GM23248 (cell line): ENCODE measurements at regions not wholly inside any gene's neighbourhood (a gene's known extent, or its start where the extent isn't known, plus 50 kb on each side); places are given as distances from the start of the nearest gene placed in this dataset.

Experiments used
- DNase-seq: peaks from one replicate; pipeline ENCODE4 v3.0.0-alpha.2; 2015
- H2AFZ ChIP-seq: fragments of 200-600 bp; sonication (generic); 2 replicates; pipeline ENCODE4 v1.6.1; 2016; ENCODE audit warnings: antibody characterized with exemption
- H3F3A ChIP-seq: fragments of 200-600 bp; sonication (generic); 2 replicates; pipeline ENCODE4 v1.6.1; 2016; ENCODE audit warnings: mild to moderate bottlenecking, antibody characterized with exemption, mixed run types; ENCODE audit not compliant: insufficient read depth
- H3K27ac ChIP-seq: fragments of 200-600 bp; sonication (generic); 2 replicates; pipeline ENCODE4 v1.5.1; 2016; ENCODE audit warnings: mild to moderate bottlenecking
- H3K27me3 ChIP-seq: fragments of 200-600 bp; sonication (generic); replicated peaks from 2 replicates; pipeline ENCODE4 v1.6.1; 2016; ENCODE audit warnings: mild to moderate bottlenecking; ENCODE audit not compliant: insufficient read depth
- H3K36me3 ChIP-seq: fragments of 200-600 bp; sonication (generic); 2 replicates; pipeline ENCODE4 v1.6.1; 2016; ENCODE audit warnings: low read depth, mild to moderate bottlenecking
- H3K4me1 ChIP-seq: fragments of 200-600 bp; sonication (generic); 2 replicates; pipeline ENCODE4 v1.6.1; 2016; ENCODE audit warnings: mild to moderate bottlenecking; ENCODE audit not compliant: insufficient read depth
- H3K4me2 ChIP-seq: fragments of 200-600 bp; sonication (generic); one replicate; pipeline ENCODE4 v1.6.1; 2016; ENCODE audit warnings: mild to moderate bottlenecking; ENCODE audit not compliant: unreplicated experiment
- H3K4me3 ChIP-seq: fragments of 200-600 bp; sonication (generic); 2 replicates; pipeline ENCODE4 v1.5.1; 2016; ENCODE audit warnings: mild to moderate bottlenecking
- H3K79me2 ChIP-seq: fragments of 200-600 bp; sonication (generic); 2 replicates; pipeline ENCODE4 v1.6.1; 2016; ENCODE audit warnings: mild to moderate bottlenecking; ENCODE audit not compliant: insufficient read depth
- H3K9ac ChIP-seq: fragments of 200-600 bp; sonication (generic); 2 replicates; pipeline ENCODE4 v1.6.1; 2016; ENCODE audit warnings: mild to moderate bottlenecking
- H3K9me2 ChIP-seq: fragments of 200-600 bp; sonication (generic); 2 replicates; pipeline ENCODE4 v1.6.1; 2016; ENCODE audit warnings: mixed run types, mild to moderate bottlenecking, moderate library complexity; ENCODE audit not compliant: insufficient read depth
- H3K9me3 ChIP-seq: fragments of 200-600 bp; sonication (generic); one replicate; pipeline ENCODE4 v1.6.1; 2017; ENCODE audit warnings: low read depth
- H4K20me1 ChIP-seq: fragments of 200-600 bp; sonication (generic); 2 replicates; pipeline ENCODE4 v1.6.0; 2016; ENCODE audit not compliant: insufficient read depth
- EZH2 ChIP-seq: fragments of 200-600 bp; sonication (generic); IDR thresholded peaks from 2 replicates; pipeline ENCODE4 v1.6.1; 2018; ENCODE audit warnings: antibody characterized with exemption, mild to moderate bottlenecking; ENCODE audit not compliant: insufficient read depth, poor library complexity, severe bottlenecking
- EZH2phosphoT487 ChIP-seq: fragments of 200-600 bp; sonication (generic); IDR thresholded peaks from 2 replicates; pipeline ENCODE4 v1.6.1; 2018; ENCODE audit warnings: antibody characterized with exemption, moderate library complexity, mild to moderate bottlenecking, low read depth; ENCODE audit not compliant: insufficient read depth
- WGBS, 2 experiments: methylation state at CpG; one replicate each; pipeline ENCODE4 v1.1.6; 2015 to 2017; ENCODE audit warnings: low lambda C conversion rate in 2 of 2, low coverage in 1 of 2; ENCODE audit errors: missing lambda C conversion rate in 2 of 2; 5-methylcytosine and 5-hydroxymethylcytosine counted together
- in situ Hi-C: fragments of 300-500 bp; cut with MboI; formaldehyde crosslinking; loops from 2 replicates; pipeline ENCODE4 v1.15.0; 2020

GRCh38 chr1:234986750-234987414 lies 141.8 kb downstream of the TOMM20 start:
- WGBS, 2 experiments, result 53 to 58% methylated on average over 9 of the region's 9 CpGs
- Histone ChIP-seq H3K27ac (peak overlapping the region; percentile 90), H3K9me2 (no peaks in the 10 kb centered on the region), H3K27me3 (no peaks in the 10 kb centered on the region), H3F3A (peaks cover 51% of the 10 kb centered on the region), H2AFZ (peak overlapping the region; percentile 67), H3K4me1 (peaks cover 57% of the 10 kb centered on the region), H3K36me3 (no peaks in the 10 kb centered on the region), H3K4me3 (no peak overlapping the region), H3K4me2 (peak overlapping the region; percentile 39), H3K79me2 (no peaks in the 10 kb centered on the region), H3K9ac (peak overlapping the region; percentile 74), H4K20me1 (no peaks in the 10 kb centered on the region), H3K9me3 (no peaks in the 10 kb centered on the region)
- TF ChIP-seq EZH2phosphoT487 (no peak), EZH2 (no peak)
- DNase-seq, result no peak
- in situ Hi-C loops, result loop anchor here (10.0 kb wide), 2 partner anchors 262 to 372 kb away; partner anchors contain the start of gene IRF2BP2

- in situ Hi-C loops, result loop anchor here (10.0 kb wide), 2 partner anchors 261 to 371 kb away; partner anchors contain the start of gene IRF2BP2
- Histone ChIP-seq H3K4me1 (peaks cover 66% of the 10 kb centered on the region), H2AFZ (no peak overlapping the region), H3K36me3 (no peaks in the 10 kb centered on the region), H3K27me3 (no peaks in the 10 kb centered on the region), H3K79me2 (no peaks in the 10 kb centered on the region), H3K27ac (peak overlapping the region; percentile 93; the same call in 1 of the 2 replicates), H3K9me2 (no peaks in the 10 kb centered on the region), H3K4me2 (peak overlapping the region; percentile 3), H3K4me3 (no peak overlapping the region), H3F3A (peaks cover 60% of the 10 kb centered on the region), H3K9ac (0 out of 2 replicates have a peak overlapping the region, but pooled peaks have one; percentile 63), H4K20me1 (no peaks in the 10 kb centered on the region), H3K9me3 (no peaks in the 10 kb centered on the region)
- 95 to 97% methylated on average over 10 of the region's 10 CpGs for WGBS, 2 experiments
- DNase-seq, result no peak
- TF ChIP-seq EZH2, result no peak
- TF ChIP-seq EZH2phosphoT487, result no peak
Observed at GRCh38 chr1:234985516-234986294, 142.9 kb downstream of the TOMM20 start.

- Histone ChIP-seq H3K9ac (peak overlapping the region; percentile 63), H3F3A (peaks cover 66% of the 10 kb centered on the region), H4K20me1 (no peaks in the 10 kb centered on the region), H3K27me3 (no peaks in the 10 kb centered on the region), H3K4me2 (peak overlapping the region; percentile 3), H3K27ac (peak overlapping the region; percentile 93), H3K36me3 (no peaks in the 10 kb centered on the region), H3K4me3 (no peak overlapping the region), H3K9me2 (no peaks in the 10 kb centered on the region), H3K79me2 (no peaks in the 10 kb centered on the region), H3K4me1 (peaks cover 72% of the 10 kb centered on the region), H3K9me3 (no peaks in the 10 kb centered on the region), H2AFZ (no peak overlapping the region)
- no peak for DNase-seq
- in situ Hi-C loops, result loop anchor here (10.0 kb wide), 2 partner anchors 260 to 370 kb away; partner anchors contain the start of gene IRF2BP2
- 86 to 91% methylated on average over 7 of the region's 7 CpGs for WGBS, 2 experiments
- TF ChIP-seq EZH2, result no peak
- no peak for TF ChIP-seq EZH2phosphoT487
Observed at GRCh38 chr1:234985007-234985370, 143.6 kb downstream of the TOMM20 start.

- Histone ChIP-seq H3K27ac (peak overlapping the region; percentile 93), H3K27me3 (no peaks in the 10 kb centered on the region), H3K9me2 (no peaks in the 10 kb centered on the region), H3F3A (peaks cover 74% of the 10 kb centered on the region), H2AFZ (0 out of 2 replicates have a peak overlapping the region, but pooled peaks have one; percentile 6), H3K4me3 (no peak overlapping the region), H3K36me3 (no peaks in the 10 kb centered on the region), H3K4me1 (peaks cover 78% of the 10 kb centered on the region), H3K4me2 (peak overlapping the region; percentile 13), H3K79me2 (no peaks in the 10 kb centered on the region), H3K9ac (peak overlapping the region; percentile 63), H4K20me1 (no peaks in the 10 kb centered on the region), H3K9me3 (no peaks in the 10 kb centered on the region)
- WGBS, 2 experiments, result 79% methylated on average over 7 of the region's 7 CpGs
- in situ Hi-C loops, result loop anchor here (10.0 kb wide), 2 partner anchors 259 to 369 kb away; partner anchors contain the start of gene IRF2BP2
- no peak for DNase-seq
- no peak for TF ChIP-seq EZH2phosphoT487
- TF ChIP-seq EZH2, result no peak
Observed at GRCh38 chr1:234983564-234984238, 144.9 kb downstream of the TOMM20 start.
